GM23338 (cell line): ENCODE measurements at regions not wholly inside any gene's neighbourhood (a gene's known extent, or its start where the extent isn't known, plus 50 kb on each side); places are given as distances from the start of the nearest gene placed in this dataset.

Source experiments
- ATAC-seq: fragments of 200-7000 bp; cut with Tn5 transposase; 3 replicates; pipeline ENCODE4 v1.9.1; 2020
- DNase-seq: peaks from one replicate; pipeline ENCODE4 v3.0.0-alpha.2; 2015; ENCODE audit warnings: low spot score
- H2AFZ ChIP-seq: fragments of 200-600 bp; sonication (generic); 2 replicates; pipeline ENCODE4 v1.8.0; 2016; ENCODE audit warnings: antibody characterized with exemption, mild to moderate bottlenecking, moderate library complexity
- H3F3A ChIP-seq: fragments of 200-600 bp; sonication (generic); replicated peaks from 2 replicates; pipeline ENCODE4 v1.8.0; 2017; ENCODE audit warnings: antibody characterized with exemption, mixed run types, low read depth
- H3K27ac ChIP-seq: fragments of 200-600 bp; sonication (generic); 2 replicates; pipeline ENCODE4 v1.6.1; 2016; ENCODE audit warnings: low read depth
- H3K27me3 ChIP-seq: fragments of 200-600 bp; sonication (generic); 2 replicates; pipeline ENCODE4 v1.8.0; 2016; ENCODE audit warnings: mild to moderate bottlenecking, mixed run types, moderate library complexity; ENCODE audit not compliant: insufficient read depth
- H3K36me3 ChIP-seq: fragments of 200-600 bp; sonication (generic); 2 replicates; pipeline ENCODE4 v1.8.0; 2016; ENCODE audit warnings: mild to moderate bottlenecking; ENCODE audit not compliant: insufficient read depth
- H3K4me1 ChIP-seq: fragments of 200-600 bp; sonication (generic); 2 replicates; pipeline ENCODE4 v1.8.0; 2016; ENCODE audit warnings: mild to moderate bottlenecking, moderate library complexity; ENCODE audit not compliant: insufficient read depth
- H3K4me2 ChIP-seq: fragments of 200-600 bp; sonication (generic); 2 replicates; pipeline ENCODE4 v1.7.1; 2017; ENCODE audit warnings: mixed run types
- H3K4me3 ChIP-seq: fragments of 200-600 bp; sonication (generic); 2 replicates; pipeline ENCODE4 v1.6.1; 2016; ENCODE audit warnings: mixed run types
- H3K79me2 ChIP-seq: fragments of 200-600 bp; sonication (generic); replicated peaks from 2 replicates; pipeline ENCODE4 v1.8.0; 2017; ENCODE audit warnings: mild to moderate bottlenecking; ENCODE audit not compliant: insufficient read depth
- H3K9me2 ChIP-seq: fragments of 200-600 bp; sonication (generic); 2 replicates; pipeline ENCODE4 v1.8.0; 2017; ENCODE audit not compliant: insufficient read depth
- H4K20me1 ChIP-seq: fragments of 200-600 bp; sonication (generic); replicated peaks from 2 replicates; pipeline ENCODE4 v1.8.0; 2017; ENCODE audit warnings: mild to moderate bottlenecking; ENCODE audit not compliant: insufficient read depth
- H3K27ac Mint-ChIP-seq: 2 replicates; pipeline ENCODE4 v1.8.0; 2020; ENCODE audit warnings: inconsistent platforms, mild to moderate bottlenecking, moderate library complexity, mixed read lengths
- H3K27me3 Mint-ChIP-seq: 3 replicates; pipeline ENCODE4 v1.8.0; 2022; ENCODE audit warnings: low read depth, mild to moderate bottlenecking, moderate library complexity, mixed read lengths, inconsistent platforms; ENCODE audit not compliant: insufficient read depth, poor library complexity
- H3K36me3 Mint-ChIP-seq: 3 replicates; pipeline ENCODE4 v1.8.0; 2021; ENCODE audit warnings: low read depth, mild to moderate bottlenecking, inconsistent platforms, moderate library complexity, mixed read lengths
- H3K4me1 Mint-ChIP-seq: 3 replicates; pipeline ENCODE4 v1.8.0; 2020; ENCODE audit warnings: mild to moderate bottlenecking, inconsistent platforms, mixed read lengths
- H3K4me3 Mint-ChIP-seq: 3 replicates; pipeline ENCODE4 v1.8.0; 2021; ENCODE audit warnings: moderate library complexity, mild to moderate bottlenecking, inconsistent platforms, mixed read lengths
- H3K9me3 Mint-ChIP-seq: 3 replicates; pipeline ENCODE4 v1.8.0; 2020; ENCODE audit warnings: moderate library complexity, mild to moderate bottlenecking, inconsistent platforms, mixed read lengths
- CTCF ChIP-seq, 2 experiments: fragments of 200-600 bp in 1 of 2; sonication (generic) in 1 of 2; conservative IDR thresholded peaks; 2 replicates each; pipeline versions ENCODE4 v1.5.1 to v1.6.1; 2016 to 2017; ENCODE audit warnings: antibody characterized with exemption in 2 of 2, low read depth in 2 of 2, mild to moderate bottlenecking in 2 of 2, moderate library complexity in 1 of 2
- ETS1 ChIP-seq: IDR thresholded peaks from 2 replicates; pipeline ENCODE4 v1.6.1; 2016; ENCODE audit warnings: antibody characterized with exemption
- EZH2phosphoT487 ChIP-seq: fragments of 200-600 bp; sonication (generic); IDR thresholded peaks from one replicate; pipeline ENCODE4 v1.8.1; 2018; ENCODE audit warnings: antibody characterized with exemption; ENCODE audit not compliant: unreplicated experiment
- POLR2AphosphoS5 ChIP-seq: IDR thresholded peaks from 2 replicates; pipeline ENCODE4 v1.6.1; 2016; ENCODE audit warnings: antibody characterized with exemption, low read depth
- REST ChIP-seq: IDR thresholded peaks from one replicate; pipeline ENCODE4 v1.6.1; 2018; ENCODE audit warnings: antibody characterized with exemption; ENCODE audit not compliant: unreplicated experiment
- ZNF114 ChIP-seq: fragments of 250-450 bp; sonication (Bioruptor Pico); IDR thresholded peaks from 2 replicates; pipeline ENCODE4 v1.5.0; 2020; ENCODE audit warnings: mild to moderate bottlenecking, moderate library complexity
- ZNF331 ChIP-seq: fragments of 250-450 bp; sonication (Bioruptor Pico); IDR thresholded peaks from 2 replicates; pipeline ENCODE4 v1.5.0; 2020; ENCODE audit warnings: low read depth, mild to moderate bottlenecking, moderate library complexity
- ZNF462 ChIP-seq: fragments of 250-450 bp; sonication (Bioruptor Pico); IDR thresholded peaks from 2 replicates; pipeline ENCODE4 v1.5.0; 2020; ENCODE audit warnings: mild to moderate bottlenecking, moderate library complexity

GRCh38 chr12:74977832-74978481 is 231.7 kb downstream of the KCNC2 start:
- Histone ChIP-seq H3K4me1 (no peaks in the 10 kb centered on the region), H3K4me3 (no peak overlapping the region), H3K27ac (no peak overlapping the region), H3K4me2 (no peak overlapping the region), H3K27me3 (no peaks in the 10 kb centered on the region), H3K79me2 (no peaks in the 10 kb centered on the region), H3K9me2 (no peaks in the 10 kb centered on the region), H3F3A (no peaks in the 10 kb centered on the region), H3K36me3 (no peaks in the 10 kb centered on the region), H4K20me1 (no peaks in the 10 kb centered on the region), H2AFZ (no peak overlapping the region)
- H3K4me1 Mint-ChIP-seq = no peaks in the 10 kb centered on the region
- ATAC-seq (no peak), DNase-seq (no peak)
- no peaks in the 10 kb centered on the region for H3K27me3 Mint-ChIP-seq
- no peaks in the 10 kb centered on the region for H3K36me3 Mint-ChIP-seq
- no peak for TF ChIP-seq ETS1
- TF ChIP-seq ZNF462 = no peak
- no peak for TF ChIP-seq ZNF114
- TF ChIP-seq POLR2AphosphoS5 = no peak
- no peak for TF ChIP-seq ZNF331 (CRISPR knock-in tag)
- TF ChIP-seq CTCF (conservative IDR thresholded peaks at IDR 0.05; ENCODE audit: low read depth in 2 of 2) = no peak
- no peak for TF ChIP-seq EZH2phosphoT487
- no peak for TF ChIP-seq REST
- no peak overlapping the region for H3K4me3 Mint-ChIP-seq
- no peak overlapping the region; the same call in 1 of the 2 replicates for H3K27ac Mint-ChIP-seq
- no peaks in the 10 kb centered on the region for H3K9me3 Mint-ChIP-seq
